Endothelial cell of umbilical vein (primary cell): ENCODE measurements at regions not wholly inside any gene's neighbourhood (a gene's known extent, or its start where the extent isn't known, plus 50 kb on each side); places are given as distances from the start of the nearest gene placed in this dataset.

Source experiments
- BruUV-seq: library from RNA; stranded (reverse); fragments of 400-500 nt; replicated peaks from 2 replicates; lab custom pipeline; 2021; lab: Mats Ljungman, UMichigan
- CTCF ChIA-PET: fragments of 300-600, 350-600 bp; sonication (Branson Sonifier 250); formaldehyde crosslinking; loops from one replicate; lab custom pipeline; 2021; ENCODE audit warnings: antibody characterized with exemption, inconsistent platforms; lab: Charles Lee
- POLR2A ChIA-PET: fragments of 300-600, 350-600 bp; sonication (Branson Sonifier 250); formaldehyde crosslinking; loops from one replicate; lab custom pipeline; 2021; ENCODE audit warnings: antibody characterized with exemption, inconsistent platforms; lab: Charles Lee
- DNase-seq: peaks from one replicate; pipeline ENCODE4 v3.0.0-alpha.2; 2011; ENCODE audit warnings: low read depth, low spot score
- FAIRE-seq: peaks from 2 replicates; lab custom pipeline; 2011; peaks lifted over from hg19 to GRCh38; lab: Jason Lieb, UNC
- H2AFZ ChIP-seq: 2 replicates; pipeline ENCODE4 v1.6.0; 2012; ENCODE audit warnings: low read depth, low read length, control low read depth, inconsistent platforms
- H3K27ac ChIP-seq: 2 replicates; pipeline ENCODE4 v1.5.1; 2011; ENCODE audit warnings: low read depth, mild to moderate bottlenecking, control low read depth, low read length, moderate library complexity; ENCODE audit not compliant: insufficient read depth
- H3K27me3 ChIP-seq, 2 experiments: 2 replicates each; pipeline versions ENCODE4 v1.6.0 to v1.6.1; 2011; ENCODE audit warnings: low read length in 2 of 2, mixed read lengths in 1 of 2; ENCODE audit not compliant: control insufficient read depth in 2 of 2, insufficient read depth in 2 of 2
- H3K36me3 ChIP-seq, 2 experiments: 2 replicates in 1 of 2; 3 replicates in 1 of 2; pipeline ENCODE4 v1.5.1; 2011; ENCODE audit warnings: low read length in 2 of 2, mild to moderate bottlenecking in 1 of 2, moderate library complexity in 1 of 2; ENCODE audit not compliant: control insufficient read depth in 2 of 2, insufficient read depth in 2 of 2; ENCODE audit errors: extremely low read depth in 1 of 2
- H3K4me1 ChIP-seq: 3 replicates; pipeline ENCODE4 v1.5.1; 2011; ENCODE audit warnings: mild to moderate bottlenecking, low read length; ENCODE audit not compliant: control insufficient read depth, insufficient read depth; ENCODE audit errors: extremely low read depth
- H3K4me2 ChIP-seq: 2 replicates; pipeline ENCODE4 v1.6.1; 2011; ENCODE audit warnings: low read length, control low read depth, mixed read lengths; ENCODE audit not compliant: insufficient read depth
- H3K4me3 ChIP-seq, 3 experiments: fragments of 200-600 bp in 1 of 3; sonication (generic), shearing (Covaris generic) in 1 of 3; replicated peaks in 1 of 3; 2 replicates each; pipeline ENCODE4 v1.5.1; 2011 to 2016; ENCODE audit warnings: control low read depth in 3 of 3, low read length in 3 of 3, mild to moderate bottlenecking in 2 of 3, inconsistent platforms in 1 of 3, low read depth in 1 of 3, moderate library complexity in 1 of 3; ENCODE audit not compliant: insufficient read depth in 1 of 3
- H3K79me2 ChIP-seq: 2 replicates; pipeline ENCODE4 v1.6.0; 2012; ENCODE audit warnings: low read length, inconsistent platforms; ENCODE audit not compliant: control insufficient read depth, insufficient read depth
- H3K9ac ChIP-seq: replicated peaks from 2 replicates; pipeline ENCODE3; 2011; ENCODE audit warnings: low read length, control low read depth; ENCODE audit not compliant: insufficient read depth; ENCODE audit errors: extremely low read depth
- H3K9me1 ChIP-seq: replicated peaks from 3 replicates; pipeline ENCODE4 v1.6.0; 2011; ENCODE audit warnings: mild to moderate bottlenecking, low read length; ENCODE audit not compliant: control insufficient read depth, insufficient read depth; ENCODE audit errors: extremely low read depth
- H3K9me3 ChIP-seq: replicated peaks from 2 replicates; pipeline ENCODE4 v1.5.1; 2012; ENCODE audit warnings: low read length, inconsistent platforms; ENCODE audit not compliant: control insufficient read depth, insufficient read depth
- H4K20me1 ChIP-seq: replicated peaks from 2 replicates; pipeline ENCODE3; 2011; ENCODE audit warnings: mild to moderate bottlenecking, low read length; ENCODE audit not compliant: control insufficient read depth, insufficient read depth; ENCODE audit errors: extremely low read depth
- EZH2 ChIP-seq: IDR thresholded peaks from 2 replicates; pipeline ENCODE4 v1.6.1; 2012; ENCODE audit warnings: borderline replicate concordance, low read depth, mild to moderate bottlenecking, moderate library complexity, low read length, inconsistent platforms; ENCODE audit not compliant: severe bottlenecking
- FOS ChIP-seq: IDR thresholded peaks from 2 replicates; pipeline ENCODE4 v1.6.1; 2011; ENCODE audit warnings: mild to moderate bottlenecking, low read length, moderate library complexity, borderline replicate concordance; ENCODE audit not compliant: insufficient read depth
- GATA2 ChIP-seq: IDR thresholded peaks from 2 replicates; pipeline ENCODE4 v1.7.0; 2011; ENCODE audit warnings: low read depth, mild to moderate bottlenecking, moderate library complexity, mixed read lengths, low read length; ENCODE audit not compliant: insufficient read length, insufficient read depth
- JUN ChIP-seq: IDR thresholded peaks from 2 replicates; pipeline ENCODE4 v1.6.1; 2011; ENCODE audit warnings: borderline replicate concordance, low read depth; ENCODE audit not compliant: insufficient read length, insufficient read depth
- MYC ChIP-seq: IDR thresholded peaks from one replicate; pipeline ENCODE4 v1.6.1; 2011; ENCODE audit warnings: mild to moderate bottlenecking, low read depth, low read length
- POLR2A ChIP-seq: IDR thresholded peaks from 2 replicates; pipeline ENCODE4 v1.6.1; 2012; ENCODE audit warnings: low read depth, mild to moderate bottlenecking, control low read depth, low read length
- POLR2AphosphoS5 ChIP-seq: IDR thresholded peaks from 2 replicates; pipeline ENCODE4 v1.6.1; 2012; ENCODE audit warnings: low read depth, mild to moderate bottlenecking, control low read depth, low read length, moderate library complexity; ENCODE audit not compliant: insufficient read depth
- dilution Hi-C: fragments of 300-500 bp; cut with MboI; formaldehyde crosslinking; loops from one replicate; pipeline ENCODE4 v1.15.0; 2019; ENCODE audit warnings: low sequenced_read_pairs; ENCODE audit not compliant: extremely low pct_ligation_motif_present
- intact Hi-C: fragments of 100-400 bp; cut with micrococcal nuclease; formaldehyde crosslinking; loops from one replicate; pipeline ENCODE4 v1.10.0; 2022
- TF ChIP-seq, protein P1 (sequence below): IDR thresholded peaks from 2 replicates; pipeline ENCODE4 v1.6.1; 2011; ENCODE audit not compliant: insufficient read depth, insufficient read length
- TF ChIP-seq, protein P2 (sequence below), 2 donors: IDR thresholded peaks; 1 replicate in 1 of 2; 2 replicates in 1 of 2; pipeline ENCODE4 v1.5.1; 2011; ENCODE audit warnings: low read length in 2 of 2, mild to moderate bottlenecking in 2 of 2, moderate library complexity in 2 of 2, control low read depth in 1 of 2, inconsistent platforms in 1 of 2, low read depth in 1 of 2; ENCODE audit not compliant: insufficient read depth in 1 of 2; ENCODE audit errors: extremely low read depth in 1 of 2

DNA sequence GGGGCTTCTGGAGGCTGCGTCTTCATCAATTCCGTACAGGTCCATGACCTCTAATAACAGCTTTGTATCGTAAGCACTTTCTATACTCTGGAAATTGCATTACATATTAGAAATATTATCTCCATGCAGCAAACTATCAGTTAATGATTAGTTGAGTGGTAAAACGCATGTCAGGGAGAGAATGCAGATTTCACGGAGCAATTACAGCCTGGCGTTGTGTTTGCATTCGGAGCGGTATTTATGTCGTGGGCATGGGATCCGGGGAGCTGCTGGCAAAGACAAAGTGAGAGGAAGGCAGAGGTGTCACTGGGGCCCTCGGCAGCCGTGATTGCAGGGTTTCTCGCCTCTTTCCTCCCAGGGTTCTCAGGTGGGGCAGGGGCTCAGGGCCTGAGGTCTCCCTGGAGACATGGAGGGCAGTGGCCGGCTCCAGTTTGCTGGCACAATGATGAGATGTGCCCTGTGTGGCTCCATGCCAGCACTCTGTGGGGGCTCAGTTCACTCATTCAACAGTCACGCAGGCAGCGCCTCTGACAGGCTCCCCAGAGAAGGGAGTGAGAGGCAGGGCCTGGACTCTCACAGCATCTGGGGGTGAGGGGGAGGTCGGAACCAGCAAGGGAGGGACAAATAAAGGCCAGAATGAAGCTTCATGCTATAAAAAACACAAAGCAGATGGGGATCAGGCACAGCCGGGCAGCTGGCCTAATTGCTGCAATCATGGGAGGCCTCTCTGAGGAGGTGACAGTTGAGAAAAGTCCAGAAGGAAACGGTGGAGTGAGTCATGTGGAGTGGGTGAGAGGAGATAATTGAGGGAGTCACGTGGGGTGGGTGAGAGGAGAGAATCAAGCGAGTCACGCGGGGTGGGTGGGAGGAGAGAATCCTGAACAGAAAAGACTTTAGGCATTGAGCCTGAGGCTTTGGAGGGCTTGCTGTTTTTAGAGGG lies 1002.7 kb downstream of the BRD1 start:
- H3K9me1 ChIP-seq, result no peaks in the 10 kb centered on the region
- no TSS peak for BruUV-seq
- FAIRE-seq (no peak), DNase-seq (no peak)
- H3K4me2 ChIP-seq, result no peak overlapping the region
- H3K9ac ChIP-seq, result no peak overlapping the region
- TF ChIP-seq EZH2 (no peak), POLR2A (no peak), POLR2AphosphoS5 (no peak)
- TF ChIP-seq, protein P1, sequence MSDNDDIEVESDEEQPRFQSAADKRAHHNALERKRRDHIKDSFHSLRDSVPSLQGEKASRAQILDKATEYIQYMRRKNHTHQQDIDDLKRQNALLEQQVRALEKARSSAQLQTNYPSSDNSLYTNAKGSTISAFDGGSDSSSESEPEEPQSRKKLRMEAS, result no peak
- no peak overlapping the region for H3K27ac ChIP-seq
- ChIA-PET CTCF (no interaction called here), POLR2A (no interaction called here)
- no peaks in the 10 kb centered on the region for H3K36me3 ChIP-seq
- H3K9me3 ChIP-seq, result peaks cover 19% of the 10 kb centered on the region
- dilution Hi-C loops, result no loop called here
- H3K27me3 ChIP-seq, result no peaks in the 10 kb centered on the region
- H3K79me2 ChIP-seq, result no peaks in the 10 kb centered on the region
- no peak overlapping the region for H2AFZ ChIP-seq
- H3K4me3 ChIP-seq, result no peak overlapping the region
- no peaks in the 10 kb centered on the region for H4K20me1 ChIP-seq
- intact Hi-C loops, result no loop called here
- H3K4me1 ChIP-seq, result no peaks in the 10 kb centered on the region

DNA sequence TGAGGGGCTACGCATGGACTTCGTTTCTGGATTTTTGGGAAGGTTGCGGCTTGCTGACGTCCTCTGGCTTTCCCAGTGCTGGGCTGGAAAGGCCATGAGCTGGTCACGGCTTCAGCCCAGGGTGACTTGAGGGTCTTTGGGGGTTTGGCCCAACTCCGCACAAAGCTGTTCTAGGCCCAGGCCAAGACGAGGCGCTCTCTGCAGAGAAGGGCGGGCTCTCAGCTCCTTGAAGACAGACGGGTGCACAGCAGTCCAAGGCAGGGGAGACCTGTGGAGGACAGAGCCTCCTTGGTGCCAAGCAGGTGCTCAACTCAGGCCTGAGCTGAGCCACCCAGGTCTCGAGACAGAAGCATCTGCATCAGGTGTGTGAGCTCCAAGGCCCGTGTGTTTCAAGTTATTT lies 1003.7 kb downstream of the BRD1 start:
- Histone ChIP-seq H2AFZ (no peak overlapping the region), H3K79me2 (no peaks in the 10 kb centered on the region), H3K27ac (no peak overlapping the region), H3K4me1 (no peaks in the 10 kb centered on the region), H3K9me3 (peaks cover 17% of the 10 kb centered on the region), H3K4me3 (no peak overlapping the region), H3K9ac (no peak overlapping the region), H3K36me3 (no peaks in the 10 kb centered on the region), H3K4me2 (no peak overlapping the region), H3K9me1 (no peaks in the 10 kb centered on the region), H4K20me1 (no peaks in the 10 kb centered on the region), H3K27me3 (no peaks in the 10 kb centered on the region)
- ChIA-PET POLR2A (no interaction called here), CTCF (no interaction called here)
- no peak for DNase-seq
- no TSS peak for BruUV-seq
- TF ChIP-seq FOS (no peak), EZH2 (no peak), JUN (no peak), GATA2 (no peak), POLR2A (no peak), POLR2AphosphoS5 (no peak), MYC (no peak)
- TF ChIP-seq, protein P1, result no peak
- TF ChIP-seq, protein P2, sequence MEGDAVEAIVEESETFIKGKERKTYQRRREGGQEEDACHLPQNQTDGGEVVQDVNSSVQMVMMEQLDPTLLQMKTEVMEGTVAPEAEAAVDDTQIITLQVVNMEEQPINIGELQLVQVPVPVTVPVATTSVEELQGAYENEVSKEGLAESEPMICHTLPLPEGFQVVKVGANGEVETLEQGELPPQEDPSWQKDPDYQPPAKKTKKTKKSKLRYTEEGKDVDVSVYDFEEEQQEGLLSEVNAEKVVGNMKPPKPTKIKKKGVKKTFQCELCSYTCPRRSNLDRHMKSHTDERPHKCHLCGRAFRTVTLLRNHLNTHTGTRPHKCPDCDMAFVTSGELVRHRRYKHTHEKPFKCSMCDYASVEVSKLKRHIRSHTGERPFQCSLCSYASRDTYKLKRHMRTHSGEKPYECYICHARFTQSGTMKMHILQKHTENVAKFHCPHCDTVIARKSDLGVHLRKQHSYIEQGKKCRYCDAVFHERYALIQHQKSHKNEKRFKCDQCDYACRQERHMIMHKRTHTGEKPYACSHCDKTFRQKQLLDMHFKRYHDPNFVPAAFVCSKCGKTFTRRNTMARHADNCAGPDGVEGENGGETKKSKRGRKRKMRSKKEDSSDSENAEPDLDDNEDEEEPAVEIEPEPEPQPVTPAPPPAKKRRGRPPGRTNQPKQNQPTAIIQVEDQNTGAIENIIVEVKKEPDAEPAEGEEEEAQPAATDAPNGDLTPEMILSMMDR (IDR thresholded peaks at IDR 0.05; ENCODE audit: extremely low read depth in 1 of 2, insufficient read depth in 1 of 2, low read depth in 1 of 2, low read length in 2 of 2), result no peak
- FAIRE-seq, result no peak
- intact Hi-C loops, result no loop called here
- dilution Hi-C loops, result no loop called here
